ENCODE measurements at regions not wholly inside any gene's neighbourhood (a gene's known extent, or its start where the extent isn't known, plus 50 kb on each side); places are given as distances from the start of the nearest gene placed in this dataset.

- no peak for DNase-seq (ENCODE audit: low read depth in 2 of 2)
- Histone ChIP-seq H3K27ac (ENCODE audit: insufficient read depth, low read length) (no peak overlapping the region), H3K9me3 (ENCODE audit: control insufficient read depth, insufficient read depth, low read depth, low read length) (no peaks in the 10 kb centered on the region)
Measured at GRCh38 chr15:79582650-79583049, 150.5 kb downstream of the MINAR1 start.

GRCh38 chr15:79592126-79592525 lies 160.0 kb downstream of the MINAR1 start:
- TF ChIP-seq EZH2 (IDR thresholded peaks at IDR 0.05; ENCODE audit: low read length, missing control alignments): no peak
- no peak for TF ChIP-seq CTCF (conservative IDR thresholded peaks at IDR 0.05 in 1 of 2, IDR thresholded peaks at IDR 0.05 in 1 of 2; ENCODE audit: low read depth in 1 of 2, low read length in 2 of 2)
- H2AFZ ChIP-seq (ENCODE audit: low read length): no peak overlapping the region

More at GRCh38 chr15:79582650-79583049, 150.5 kb downstream of the MINAR1 start:
- Histone ChIP-seq H3K9ac (ENCODE audit: insufficient read depth, low read length) (no peak overlapping the region), H4K20me1 (ENCODE audit: control insufficient read depth, extremely low read depth, insufficient read depth, low read length) (no peaks in the 10 kb centered on the region), H3K27me3 (ENCODE audit: control insufficient read depth, insufficient read depth, low read length) (no peaks in the 10 kb centered on the region), H2AFZ (ENCODE audit: low read length) (no peak overlapping the region), H3K4me2 (ENCODE audit: extremely low read depth, insufficient read depth, low read length) (no peak overlapping the region), H3K4me1 (ENCODE audit: control insufficient read depth, extremely low read depth, insufficient read depth, low read length) (no peaks in the 10 kb centered on the region), H3K79me2 (ENCODE audit: control insufficient read depth, insufficient read depth, low read length) (no peaks in the 10 kb centered on the region), H3K4me3 (replicated peaks in 1 of 4; ENCODE audit: control extremely low read depth in 1 of 4, insufficient read depth in 1 of 4, low read depth in 3 of 4, low read length in 4 of 4) (no peak overlapping the region), H3K36me3 (ENCODE audit: control insufficient read depth, insufficient read depth, low read length) (no peaks in the 10 kb centered on the region)
- TF ChIP-seq CTCF (conservative IDR thresholded peaks at IDR 0.05 in 1 of 2, IDR thresholded peaks at IDR 0.05 in 1 of 2; ENCODE audit: low read depth in 1 of 2, low read length in 2 of 2): no peak
- no peak for TF ChIP-seq EZH2 (IDR thresholded peaks at IDR 0.05; ENCODE audit: low read length, missing control alignments)

GRCh38 chr15:79593119-79593869 lies 161.2 kb downstream of the MINAR1 start:
- Histone ChIP-seq H3K27me3 (ENCODE audit: control insufficient read depth, insufficient read depth, low read length) (no peaks in the 10 kb centered on the region), H2AFZ (ENCODE audit: low read length) (no peak overlapping the region), H3K36me3 (ENCODE audit: control insufficient read depth, insufficient read depth, low read length) (no peaks in the 10 kb centered on the region), H3K4me2 (ENCODE audit: extremely low read depth, insufficient read depth, low read length) (no peak overlapping the region), H3K9me3 (ENCODE audit: control insufficient read depth, insufficient read depth, low read depth, low read length) (no peaks in the 10 kb centered on the region), H3K79me2 (ENCODE audit: control insufficient read depth, insufficient read depth, low read length) (no peaks in the 10 kb centered on the region), H3K9ac (ENCODE audit: insufficient read depth, low read length) (no peak overlapping the region), H3K4me3 (replicated peaks in 1 of 4; ENCODE audit: control extremely low read depth in 1 of 4, insufficient read depth in 1 of 4, low read depth in 3 of 4, low read length in 4 of 4) (no peak overlapping the region), H4K20me1 (ENCODE audit: control insufficient read depth, extremely low read depth, insufficient read depth, low read length) (no peaks in the 10 kb centered on the region), H3K27ac (ENCODE audit: insufficient read depth, low read length) (no peak overlapping the region), H3K4me1 (ENCODE audit: control insufficient read depth, extremely low read depth, insufficient read depth, low read length) (no peaks in the 10 kb centered on the region)
- TF ChIP-seq EZH2 (IDR thresholded peaks at IDR 0.05; ENCODE audit: low read length, missing control alignments) (no peak), CTCF (conservative IDR thresholded peaks at IDR 0.05 in 1 of 2, IDR thresholded peaks at IDR 0.05 in 1 of 2; ENCODE audit: low read depth in 1 of 2, low read length in 2 of 2) (peak; percentile 32 to 41)
- peak; percentile 5 to 11 for DNase-seq (ENCODE audit: low read depth in 2 of 2)

More at GRCh38 chr15:79592126-79592525, 160.0 kb downstream of the MINAR1 start:
- H3K9ac ChIP-seq (ENCODE audit: insufficient read depth, low read length): no peak overlapping the region
- H3K27me3 ChIP-seq (ENCODE audit: control insufficient read depth, insufficient read depth, low read length): no peaks in the 10 kb centered on the region
- no peak for DNase-seq (ENCODE audit: low read depth in 2 of 2)
- no peaks in the 10 kb centered on the region for H3K79me2 ChIP-seq (ENCODE audit: control insufficient read depth, insufficient read depth, low read length)
- H3K4me2 ChIP-seq (ENCODE audit: extremely low read depth, insufficient read depth, low read length): no peak overlapping the region
- H3K9me3 ChIP-seq (ENCODE audit: control insufficient read depth, insufficient read depth, low read depth, low read length): no peaks in the 10 kb centered on the region
- no peak overlapping the region for H3K4me3 ChIP-seq (replicated peaks in 1 of 4; ENCODE audit: control extremely low read depth in 1 of 4, insufficient read depth in 1 of 4, low read depth in 3 of 4, low read length in 4 of 4)
- no peaks in the 10 kb centered on the region for H3K4me1 ChIP-seq (ENCODE audit: control insufficient read depth, extremely low read depth, insufficient read depth, low read length)
- H4K20me1 ChIP-seq (ENCODE audit: control insufficient read depth, extremely low read depth, insufficient read depth, low read length): no peaks in the 10 kb centered on the region
- H3K36me3 ChIP-seq (ENCODE audit: control insufficient read depth, insufficient read depth, low read length): no peaks in the 10 kb centered on the region
- H3K27ac ChIP-seq (ENCODE audit: insufficient read depth, low read length): no peak overlapping the region
